Fibroblast of skin of abdomen (primary cell): ENCODE measurements at regions not wholly inside any gene's neighbourhood (a gene's known extent, or its start where the extent isn't known, plus 50 kb on each side); places are given as distances from the start of the nearest gene placed in this dataset.

Experiments
- DNase-seq: peaks from one replicate; pipeline ENCODE4 v3.0.0-alpha.2; 2013

GRCh38 chr5:139733698-139734538, 61.7 kb upstream of the PSD2 start:
- no peak for DNase-seq

DNA sequence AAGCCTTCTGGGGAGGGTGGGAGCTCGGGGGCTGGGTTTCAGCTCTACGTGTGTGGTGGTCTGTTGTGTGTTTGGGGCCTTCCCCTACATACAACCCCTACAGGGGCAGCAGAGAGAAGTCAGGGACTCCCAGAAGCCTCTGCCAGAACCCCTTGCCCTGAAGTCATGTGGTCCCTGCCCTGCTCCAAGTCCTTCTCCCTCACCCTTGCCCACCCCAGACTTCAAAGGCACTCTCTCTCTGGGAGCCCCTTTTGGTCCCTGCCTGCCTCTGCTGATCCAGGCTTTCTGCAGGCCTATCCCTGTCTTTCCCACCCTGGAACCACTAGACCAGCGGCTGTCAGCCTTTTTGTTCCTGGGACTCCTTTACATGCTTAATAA, 61.1 kb upstream of the PSD2 start:
- DNase-seq = no peak

- DNase-seq = no peak
These were observed 57.1 kb upstream of the PSD2 start for GRCh38 chr5:139738193-139739149.

DNA sequence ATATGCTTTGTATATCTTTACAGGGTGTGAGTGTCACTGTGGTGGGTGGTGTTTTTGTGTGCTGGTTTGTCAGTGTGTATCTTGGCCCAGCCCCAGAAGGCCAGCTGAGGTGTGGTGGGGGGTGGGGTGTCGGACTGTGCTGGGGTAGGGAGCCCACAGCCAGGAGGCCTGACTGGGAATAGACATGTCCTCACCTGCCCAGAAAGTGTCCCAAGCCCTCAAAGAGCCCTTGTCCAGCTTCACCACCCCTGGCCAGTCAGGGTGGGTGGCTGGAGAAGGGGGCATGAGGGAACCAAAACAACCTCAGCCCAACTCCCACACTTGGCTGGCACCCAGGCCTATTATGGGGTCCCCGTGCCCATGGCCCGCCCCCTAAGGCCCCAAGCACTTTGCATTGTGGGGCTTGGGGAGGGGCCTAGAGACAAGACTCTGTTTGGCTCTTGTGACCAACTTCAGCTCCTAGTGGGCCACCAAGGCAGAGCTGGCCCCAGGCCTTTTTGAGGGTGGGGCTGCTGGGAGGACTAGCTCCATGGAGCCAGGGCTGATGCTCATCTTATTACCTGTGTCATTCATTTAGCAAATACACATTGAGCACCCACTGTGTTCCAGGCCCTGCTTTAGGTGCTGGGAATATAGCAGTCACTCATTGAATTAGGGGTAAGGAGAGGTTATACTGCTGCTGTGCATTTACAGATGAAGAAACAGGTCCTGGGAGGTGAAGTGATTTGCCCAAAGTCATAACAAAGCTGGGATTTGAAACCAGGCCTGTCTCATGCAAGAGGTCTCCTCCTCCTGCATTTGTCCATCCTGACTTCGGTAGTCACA, 56.2 kb upstream of the PSD2 start:
- no peak for DNase-seq

GRCh38 chr5:139740138-139740991, 55.2 kb upstream of the PSD2 start:
- no peak for DNase-seq

DNA sequence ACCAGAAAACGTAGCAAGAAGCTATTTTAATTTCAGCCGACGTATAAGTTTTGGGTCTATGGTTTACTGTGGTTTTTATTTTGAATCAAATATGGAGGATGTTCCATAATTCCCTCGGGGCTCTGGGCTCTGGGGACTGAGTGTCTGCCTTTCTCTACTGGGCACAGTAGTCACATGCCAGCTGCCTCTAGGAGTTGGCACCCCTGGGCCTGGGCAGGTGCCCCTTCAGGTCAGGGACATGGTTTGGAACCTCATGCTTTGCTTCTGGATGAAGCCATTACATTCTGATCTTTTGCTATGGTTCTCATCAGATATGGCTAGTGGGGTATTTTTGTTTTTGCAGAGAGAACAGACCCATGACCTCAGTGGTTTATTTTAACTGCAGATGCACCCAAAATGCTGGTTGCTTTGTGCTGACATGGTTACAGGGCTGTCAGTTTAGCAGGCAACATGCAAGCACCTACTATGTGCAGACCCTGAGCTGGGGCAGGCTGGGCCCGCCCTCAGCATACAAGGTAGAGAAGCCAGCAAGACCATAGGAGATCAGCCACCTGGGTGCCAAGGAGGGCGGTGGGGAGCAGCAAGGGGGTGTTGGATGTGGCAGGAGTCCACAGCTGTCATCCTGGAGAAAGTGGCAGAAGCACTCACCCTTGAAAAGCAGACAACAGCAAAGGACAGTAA, 54.5 kb upstream of the PSD2 start:
- DNase-seq = no peak

GRCh38 chr5:139741823-139742172, 53.8 kb upstream of the PSD2 start:
- DNase-seq = no peak

DNA sequence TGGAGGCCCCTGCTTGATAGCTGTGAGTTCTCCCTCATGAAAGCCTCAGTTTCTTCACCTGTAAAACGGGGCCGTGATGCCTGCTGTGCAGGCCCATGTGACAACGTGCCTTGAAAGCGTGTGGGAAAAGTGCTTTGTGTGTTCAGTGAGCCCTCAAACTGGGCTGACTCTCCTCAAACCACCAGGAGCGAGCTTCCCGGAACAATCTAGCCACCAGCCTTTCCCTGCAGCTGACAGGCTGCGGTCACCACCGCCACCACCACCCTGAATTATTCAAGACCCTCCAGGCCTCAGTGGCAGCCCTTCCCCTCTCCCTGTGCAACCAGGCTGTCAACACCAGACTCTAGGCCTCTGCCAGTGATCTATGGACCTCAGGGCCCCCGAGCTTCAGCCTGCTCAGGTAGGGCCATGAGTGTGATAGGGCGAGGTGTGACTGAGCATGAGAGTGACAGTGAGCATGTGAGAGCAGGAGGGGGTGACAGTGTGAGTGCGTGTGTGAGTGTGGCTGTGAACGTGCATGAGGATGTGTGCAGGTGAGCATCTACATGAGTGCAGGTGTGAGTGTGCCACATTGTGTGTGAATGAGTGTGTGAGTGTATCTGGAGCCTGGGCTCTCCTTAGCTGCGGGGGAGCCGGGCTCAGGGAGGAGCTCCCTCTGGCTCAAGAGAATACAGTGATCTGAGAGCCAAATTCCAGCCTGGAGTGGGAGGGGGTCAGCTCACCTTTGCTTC, 53.3 kb upstream of the PSD2 start:
- no peak for DNase-seq

DNA sequence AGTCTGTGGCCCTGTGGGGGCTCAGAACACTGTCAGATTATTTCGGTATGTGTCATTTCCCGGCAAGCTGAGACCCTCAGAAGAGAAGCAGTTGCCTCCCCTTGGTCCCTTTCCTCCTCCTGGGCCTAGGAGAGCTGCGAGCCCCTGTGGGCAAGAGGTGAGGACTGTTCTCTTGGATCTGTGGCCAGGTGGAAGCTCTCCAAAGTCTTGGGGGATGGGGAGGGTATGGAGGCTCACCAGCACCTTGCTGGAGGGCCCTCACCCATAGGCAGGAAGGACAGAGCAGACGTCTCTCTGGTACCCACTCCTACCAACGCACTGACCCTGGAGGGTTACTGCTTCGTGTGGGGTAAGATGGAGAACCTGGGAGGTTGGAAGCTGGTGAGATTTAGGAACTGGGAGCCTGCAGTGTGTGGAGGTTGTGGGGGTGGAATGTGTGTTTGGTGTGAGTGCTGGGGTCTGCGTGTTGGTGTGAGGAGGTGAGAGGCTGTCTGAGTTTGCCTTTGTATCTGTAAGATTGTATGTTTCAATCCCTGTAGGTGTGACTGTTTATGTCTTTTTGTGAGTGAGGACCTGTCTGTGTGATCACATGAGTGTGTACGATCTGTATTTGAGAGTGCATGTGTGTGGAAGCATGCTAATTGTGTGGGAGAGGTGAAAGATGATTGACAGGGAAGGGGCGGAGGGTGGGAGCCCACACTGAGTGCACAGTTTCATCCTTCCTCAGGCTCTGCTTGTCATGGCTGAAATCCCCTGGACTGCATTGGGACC, 52.4 kb upstream of the PSD2 start:
- DNase-seq = no peak

DNA sequence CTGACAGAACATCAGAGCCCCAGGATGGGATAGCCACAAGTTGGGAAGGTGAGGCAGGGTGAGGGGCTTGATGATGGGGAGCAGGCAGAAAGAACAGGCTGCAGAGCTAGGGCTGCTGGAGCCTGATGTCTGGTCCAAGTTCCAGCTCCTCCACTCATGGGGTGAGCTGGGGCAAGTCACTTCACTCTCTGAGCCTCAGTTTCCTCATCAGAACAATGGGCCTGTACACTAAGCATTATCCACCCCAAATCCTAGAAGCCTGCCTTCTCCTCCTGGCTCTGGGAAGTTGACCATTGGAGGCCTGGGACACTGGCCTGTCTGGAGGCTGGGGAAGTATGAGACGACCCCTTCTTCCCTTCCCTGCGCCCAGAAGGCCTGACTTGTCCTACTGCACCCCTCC, 51.8 kb upstream of the PSD2 start:
- DNase-seq = no peak

DNA sequence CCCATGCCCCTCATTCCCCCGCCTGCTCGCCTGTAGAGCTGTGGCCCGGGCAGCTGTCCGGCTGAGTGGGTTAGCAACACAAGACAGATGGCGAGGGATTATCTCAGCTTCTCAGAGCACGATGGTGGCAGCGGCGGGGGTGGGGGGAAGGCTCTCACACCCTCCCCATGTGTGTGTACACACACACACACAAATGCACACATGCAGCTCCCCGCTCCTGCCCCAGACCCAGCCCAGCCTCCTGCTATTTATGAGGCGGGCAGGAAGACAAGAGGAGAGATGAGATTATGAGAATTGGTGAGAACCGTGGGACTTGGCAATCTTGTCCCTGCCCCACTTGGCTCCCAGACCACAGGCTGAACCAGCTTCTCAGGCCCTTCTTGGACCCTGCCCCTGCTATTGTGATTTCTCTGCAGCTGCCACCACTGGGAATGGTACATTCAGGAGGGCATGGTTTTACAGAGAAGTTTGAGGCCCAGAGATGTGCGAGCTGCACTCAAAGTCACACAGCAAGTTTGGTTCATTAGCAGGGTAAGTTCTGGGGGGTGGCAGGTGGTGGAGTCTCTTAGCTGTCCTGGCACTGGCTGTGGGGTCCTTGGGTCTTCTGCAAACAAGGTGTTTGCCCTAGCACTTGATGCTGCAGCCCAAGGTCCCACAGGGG, 51.0 kb upstream of the PSD2 start:
- DNase-seq = no peak

GRCh38 chr5:139745132-139745799, 50.3 kb upstream of the PSD2 start:
- peak; percentile 87 for DNase-seq

- peak; percentile 88 for DNase-seq
These were observed 49.6 kb upstream of the PSD2 start for GRCh38 chr5:139745800-139746690.
